HEK293T (cell line): ENCODE measurements at regions not wholly inside any gene's neighbourhood (a gene's known extent, or its start where the extent isn't known, plus 50 kb on each side); places are given as distances from the start of the nearest gene placed in this dataset.

Experiments used
- CTCF ChIA-PET: fragments of 350-600 bp; formaldehyde crosslinking; extraction: SDS; loops from one replicate; lab custom pipeline; 2021; ENCODE audit warnings: antibody characterized with exemption, inconsistent platforms; lab: Yijun Ruan, JAX
- POLR2A ChIA-PET: fragments of 350-600 bp; formaldehyde crosslinking; extraction: SDS; loops from one replicate; lab custom pipeline; 2020; ENCODE audit warnings: antibody characterized with exemption, inconsistent platforms; lab: Yijun Ruan, JAX
- DNase-seq: peaks from one replicate; pipeline ENCODE4 v3.0.0; 2012; ENCODE audit warnings: mixed read lengths; ENCODE audit errors: extremely low spot score
- ARNT ChIP-seq: fragments of 450-650 bp; IDR thresholded peaks from 2 replicates; pipeline ENCODE4 v1.6.1; 2017; ENCODE audit warnings: mild to moderate bottlenecking
- BHLHE40 ChIP-seq: fragments of 450-650 bp; IDR thresholded peaks from 2 replicates; pipeline ENCODE4 v1.6.1; 2016; ENCODE audit warnings: mild to moderate bottlenecking, moderate library complexity, borderline replicate concordance
- CTBP1 ChIP-seq: fragments of 450-650 bp; IDR thresholded peaks from 2 replicates; pipeline ENCODE4 v1.6.1; 2016; ENCODE audit warnings: borderline replicate concordance
- ELF4 ChIP-seq: fragments of 450-650 bp; IDR thresholded peaks from 2 replicates; pipeline ENCODE4 v1.6.1; 2017; ENCODE audit warnings: antibody characterized with exemption
- FOXA1 ChIP-seq: fragments of 450-650 bp; IDR thresholded peaks from 2 replicates; pipeline ENCODE4 v1.6.1; 2016; ENCODE audit warnings: mild to moderate bottlenecking
- FOXK2 ChIP-seq: fragments of 450-650 bp; IDR thresholded peaks from 2 replicates; pipeline ENCODE4 v1.6.1; 2016; ENCODE audit warnings: mild to moderate bottlenecking
- FOXM1 ChIP-seq: fragments of 450-650 bp; IDR thresholded peaks from 2 replicates; pipeline ENCODE4 v1.6.1; 2017; ENCODE audit warnings: mild to moderate bottlenecking, borderline replicate concordance
- HDGF ChIP-seq: fragments of 450-650 bp; IDR thresholded peaks from 2 replicates; pipeline ENCODE4 v1.6.1; 2017; ENCODE audit warnings: antibody characterized with exemption, borderline replicate concordance
- L3MBTL2 ChIP-seq: fragments of 450-650 bp; conservative IDR thresholded peaks from 2 replicates; pipeline ENCODE4 v1.6.1; 2016; ENCODE audit warnings: mild to moderate bottlenecking
- LEF1 ChIP-seq: fragments of 450-650 bp; IDR thresholded peaks from 2 replicates; pipeline ENCODE4 v1.6.1; 2017; ENCODE audit warnings: mild to moderate bottlenecking, borderline replicate concordance
- NFRKB ChIP-seq: fragments of 450-650 bp; IDR thresholded peaks from 2 replicates; pipeline ENCODE4 v1.6.1; 2016; ENCODE audit warnings: mild to moderate bottlenecking, moderate library complexity
- PKNOX1 ChIP-seq: fragments of 450-650 bp; IDR thresholded peaks from 2 replicates; pipeline ENCODE4 v1.6.1; 2016
- SP1 ChIP-seq: fragments of 450-650 bp; IDR thresholded peaks from 2 replicates; pipeline ENCODE4 v1.6.1; 2017
- SUZ12 ChIP-seq: fragments of 450-650 bp; IDR thresholded peaks from 2 replicates; pipeline ENCODE4 v1.6.1; 2016; ENCODE audit warnings: mild to moderate bottlenecking
- TARDBP ChIP-seq: fragments of 450-650 bp; IDR thresholded peaks from 2 replicates; pipeline ENCODE4 v1.6.1; 2016
- ZNF384 ChIP-seq: fragments of 450-650 bp; IDR thresholded peaks from 2 replicates; pipeline ENCODE4 v1.6.1; 2016

GRCh38 chr1:188363943-188364342 lies 1535.2 kb downstream of the PLA2G4A start:
- no peak for TF ChIP-seq TARDBP
- TF ChIP-seq PKNOX1: no peak
- no peak for TF ChIP-seq FOXK2
- no peak for TF ChIP-seq ARNT
- no peak for TF ChIP-seq ELF4
- no peak for TF ChIP-seq HDGF
- no peak for TF ChIP-seq SUZ12
- TF ChIP-seq FOXM1: no peak
- TF ChIP-seq ZNF384: no peak
- no peak for TF ChIP-seq NFRKB
- no peak for TF ChIP-seq LEF1
- CTCF ChIA-PET: no interaction called here
- no peak for DNase-seq
- POLR2A ChIA-PET: no interaction called here

GRCh38 chr1:188364927-188365449 lies 1536.2 kb downstream of the PLA2G4A start:
- DNase-seq: no peak
- POLR2A ChIA-PET: no interaction called here
- TF ChIP-seq SUZ12 (no peak), BHLHE40 (no peak), CTBP1 (no peak), LEF1 (no peak), NFRKB (no peak), FOXA1 (no peak), PKNOX1 (no peak), ZNF384 (no peak), HDGF (no peak), L3MBTL2 (no peak), FOXM1 (no peak), ELF4 (no peak), SP1 (no peak), TARDBP (no peak), ARNT (no peak), FOXK2 (no peak)
- CTCF ChIA-PET: no interaction called here

- DNase-seq: no peak
- CTCF ChIA-PET: no interaction called here
- POLR2A ChIA-PET: no interaction called here
- TF ChIP-seq BHLHE40 (no peak), SUZ12 (no peak), SP1 (no peak), ARNT (no peak), L3MBTL2 (no peak), ELF4 (no peak), FOXA1 (no peak)
Observed at GRCh38 chr1:188365874-188366273, 1537.1 kb downstream of the PLA2G4A start.

GRCh38 chr1:188367661-188368060 lies 1538.9 kb downstream of the PLA2G4A start:
- CTCF ChIA-PET: no interaction called here
- DNase-seq: no peak
- TF ChIP-seq HDGF (no peak), FOXA1 (no peak), L3MBTL2 (no peak), LEF1 (no peak), ELF4 (no peak), TARDBP (no peak), ARNT (no peak), SP1 (no peak), FOXM1 (no peak)
- POLR2A ChIA-PET: no interaction called here

GRCh38 chr1:188371295-188371806 lies 1542.6 kb downstream of the PLA2G4A start:
- CTCF ChIA-PET: no interaction called here
- TF ChIP-seq L3MBTL2 (no peak), BHLHE40 (no peak), CTBP1 (no peak), SUZ12 (no peak), FOXA1 (no peak), NFRKB (no peak), SP1 (no peak), ZNF384 (no peak), LEF1 (no peak), FOXK2 (no peak), ARNT (no peak), TARDBP (no peak), PKNOX1 (no peak)
- POLR2A ChIA-PET: no interaction called here
- no peak for DNase-seq

- no peak for TF ChIP-seq ZNF384
- TF ChIP-seq HDGF: no peak
- TF ChIP-seq NFRKB: no peak
- TF ChIP-seq CTBP1: no peak
- TF ChIP-seq LEF1: no peak
- no peak for TF ChIP-seq ARNT
- TF ChIP-seq FOXA1: no peak
- TF ChIP-seq FOXK2: no peak
- TF ChIP-seq TARDBP: no peak
- TF ChIP-seq L3MBTL2: no peak
- no peak for TF ChIP-seq PKNOX1
- TF ChIP-seq BHLHE40: no peak
- no peak for TF ChIP-seq SUZ12
- no peak for TF ChIP-seq FOXM1
- no peak for TF ChIP-seq SP1
- no peak for TF ChIP-seq ELF4
- POLR2A ChIA-PET: no interaction called here
Observed at GRCh38 chr1:188372821-188373220, 1544.1 kb downstream of the PLA2G4A start.

More at GRCh38 chr1:188372821-188373220, 1544.1 kb downstream of the PLA2G4A start:
- DNase-seq: no peak
- CTCF ChIA-PET: no interaction called here
